GM18498 (cell line): ENCODE measurements at regions not wholly inside any gene's neighbourhood (a gene's known extent, or its start where the extent isn't known, plus 50 kb on each side); places are given as distances from the start of the nearest gene placed in this dataset.
"Not testable (repeated sequence)": the region's sequence is repeated elsewhere in the genome, so short reads cannot be mapped to it uniquely, and the experiment has no call there.

ENCODE experiments used
- ATAC-seq: cut with Tn5 transposase; IDR thresholded peaks from one replicate; pipeline ENCODE4 v1.9.1; 2021; ENCODE audit warnings: mild to moderate bottlenecking, moderate library complexity; ENCODE audit not compliant: unreplicated experiment

DNA sequence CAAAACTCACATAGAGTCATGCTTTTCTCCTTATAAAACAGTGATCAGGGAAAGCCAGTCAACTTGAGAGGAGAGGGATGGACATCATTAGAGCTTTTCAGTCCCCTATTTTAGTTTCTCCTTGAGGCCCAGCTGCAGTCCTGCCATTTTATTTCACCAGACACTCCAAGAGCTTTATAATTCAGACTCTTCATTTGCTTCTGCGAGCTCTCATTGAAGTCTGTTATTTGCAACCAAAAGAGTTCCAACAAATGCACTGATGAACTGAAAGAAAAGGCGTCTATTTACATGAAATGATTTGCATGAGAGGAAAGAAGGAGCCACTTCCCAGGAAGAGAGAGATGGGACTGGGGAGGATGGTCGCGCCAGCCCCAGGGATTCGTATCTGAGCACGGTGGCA is 86.8 kb downstream of the NDUFA12 start:
- no peak for ATAC-seq

DNA sequence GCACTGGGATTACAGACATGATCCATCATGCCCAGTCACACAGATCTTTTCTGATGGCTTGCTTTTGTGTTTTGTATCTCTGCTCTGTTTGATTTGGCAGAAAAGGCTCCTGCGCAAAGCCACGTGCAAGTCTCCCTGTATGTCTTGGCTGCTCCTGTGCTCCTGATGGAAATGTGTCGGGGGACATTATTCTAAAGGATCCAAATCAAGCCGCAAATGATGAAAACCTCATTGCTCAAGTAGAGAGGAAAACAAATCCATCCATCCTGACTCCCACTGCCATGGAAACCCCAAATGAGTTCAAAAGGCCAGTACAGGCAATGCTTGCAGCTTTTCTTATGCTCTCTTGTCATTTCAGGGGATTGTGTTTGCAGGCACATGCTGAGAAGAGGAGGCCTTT is 93.8 kb downstream of the NDUFA12 start:
- ATAC-seq: no peak

DNA sequence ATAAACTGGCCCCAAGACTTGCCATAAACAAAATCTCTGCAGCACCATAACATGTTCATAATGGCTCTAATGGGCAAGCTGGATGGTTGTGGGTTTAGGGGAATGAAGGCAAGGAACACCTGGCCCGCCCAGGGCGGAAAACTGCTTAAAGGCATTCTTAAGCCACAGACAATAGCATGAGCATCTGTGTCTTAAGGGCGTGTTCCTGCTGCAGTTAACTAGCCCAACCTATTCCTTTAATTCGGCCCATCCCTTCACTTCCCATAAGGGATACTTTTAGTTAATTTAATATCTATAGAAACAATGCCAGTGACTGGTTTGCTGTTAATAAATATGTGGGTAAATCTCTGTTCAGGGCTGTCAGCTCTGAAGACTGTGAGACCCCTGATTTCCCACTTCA is 97.7 kb downstream of the NDUFA12 start:
- ATAC-seq: not testable (repeated sequence)

- ATAC-seq: no peak
These were observed 103.0 kb downstream of the NDUFA12 start for GRCh38 chr12:94900496-94900895.

DNA sequence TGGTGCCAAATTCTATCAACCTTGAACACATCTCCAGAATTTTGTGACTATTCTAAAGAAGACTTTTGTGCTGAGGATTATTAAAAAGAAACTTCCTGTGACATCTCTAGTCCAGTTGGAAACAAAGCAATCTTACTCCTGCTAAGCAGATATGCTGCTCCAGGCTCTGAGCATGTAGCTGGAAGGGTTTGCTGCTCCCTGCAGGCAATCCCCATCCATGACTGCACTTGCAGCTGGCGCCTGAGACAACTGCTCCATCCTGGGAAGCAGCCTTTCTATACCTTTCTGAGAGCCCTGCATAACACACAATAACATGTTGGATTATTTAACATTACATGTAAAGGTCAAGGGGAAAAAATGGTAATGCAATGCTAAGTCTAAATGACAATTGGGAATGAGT is 105.1 kb downstream of the NDUFA12 start:
- ATAC-seq: no peak

GRCh38 chr12:94892544-94893267 is 110.8 kb downstream of the NDUFA12 start:
- no peak for ATAC-seq

- ATAC-seq: no peak
These were observed 113.9 kb downstream of the NDUFA12 start for GRCh38 chr12:94889445-94890210.

GRCh38 chr12:94879542-94879941 is 124.0 kb downstream of the NDUFA12 start:
- no peak for ATAC-seq

DNA sequence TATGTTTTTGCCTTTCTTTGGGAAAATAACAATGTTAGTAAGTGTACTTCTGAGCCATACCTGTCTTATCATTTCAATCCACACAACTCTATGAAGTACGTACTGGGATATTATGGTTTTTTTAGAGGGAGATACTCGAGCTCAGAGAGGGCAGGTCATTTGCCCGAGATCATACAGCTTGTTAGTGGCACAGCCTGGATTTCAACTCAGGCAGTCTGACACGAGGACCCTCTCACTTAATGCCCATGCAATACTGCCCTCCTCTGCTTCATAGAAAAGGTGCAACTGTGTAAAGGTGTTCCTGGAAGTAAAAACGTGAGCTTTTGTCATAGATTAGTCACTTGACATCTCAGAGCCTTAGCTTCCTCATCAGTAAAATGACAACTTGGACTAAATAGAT is 128.0 kb downstream of the NDUFA12 start:
- peak; percentile 51 for ATAC-seq

GRCh38 chr12:94874518-94875302 is 128.8 kb downstream of the NDUFA12 start:
- no peak for ATAC-seq

- ATAC-seq: no peak
These were observed 129.6 kb downstream of the NDUFA12 start for GRCh38 chr12:94873734-94874517.

DNA sequence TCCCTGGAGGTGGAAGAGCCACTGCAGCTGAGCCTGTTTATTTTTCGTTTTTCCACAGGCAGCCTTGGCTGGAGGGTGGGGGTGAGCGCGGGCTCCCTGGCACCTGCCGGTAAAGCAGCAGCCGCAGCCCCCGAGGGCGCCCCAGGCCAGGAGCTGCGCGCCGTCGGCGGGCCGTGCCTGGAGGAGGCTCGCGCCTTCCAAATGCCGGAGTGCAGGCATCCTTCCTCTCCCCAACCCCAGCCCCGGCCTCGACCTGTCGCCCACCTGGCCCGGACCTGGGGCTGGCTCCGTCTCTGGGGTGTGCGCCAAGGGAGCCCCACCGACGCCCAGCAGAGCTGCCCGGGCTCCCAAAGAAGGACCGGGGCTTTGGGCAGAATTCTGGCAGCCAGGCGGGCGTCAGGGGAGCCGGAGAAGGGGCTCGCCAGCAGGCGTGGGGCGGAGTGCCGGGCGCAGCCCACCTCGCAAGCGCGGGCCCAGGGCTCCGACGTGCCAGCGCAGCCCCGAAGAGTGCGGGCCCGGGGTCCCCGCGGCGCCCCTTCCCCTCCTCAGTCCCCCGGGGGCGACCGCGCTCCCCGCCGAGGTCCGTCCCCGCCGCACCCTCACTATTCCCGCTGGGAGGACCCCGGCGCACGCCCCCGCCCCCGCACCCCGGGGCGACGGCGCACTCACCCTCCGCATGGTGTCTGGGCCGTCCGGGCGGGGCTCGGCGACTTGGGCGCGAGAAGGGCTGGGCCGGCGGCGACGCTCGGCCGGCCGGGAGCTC is 130.3 kb downstream of the NDUFA12 start:
- ATAC-seq: peak; percentile 83

GRCh38 chr12:94872671-94872970 is 130.9 kb downstream of the NDUFA12 start:
- ATAC-seq: no peak

DNA sequence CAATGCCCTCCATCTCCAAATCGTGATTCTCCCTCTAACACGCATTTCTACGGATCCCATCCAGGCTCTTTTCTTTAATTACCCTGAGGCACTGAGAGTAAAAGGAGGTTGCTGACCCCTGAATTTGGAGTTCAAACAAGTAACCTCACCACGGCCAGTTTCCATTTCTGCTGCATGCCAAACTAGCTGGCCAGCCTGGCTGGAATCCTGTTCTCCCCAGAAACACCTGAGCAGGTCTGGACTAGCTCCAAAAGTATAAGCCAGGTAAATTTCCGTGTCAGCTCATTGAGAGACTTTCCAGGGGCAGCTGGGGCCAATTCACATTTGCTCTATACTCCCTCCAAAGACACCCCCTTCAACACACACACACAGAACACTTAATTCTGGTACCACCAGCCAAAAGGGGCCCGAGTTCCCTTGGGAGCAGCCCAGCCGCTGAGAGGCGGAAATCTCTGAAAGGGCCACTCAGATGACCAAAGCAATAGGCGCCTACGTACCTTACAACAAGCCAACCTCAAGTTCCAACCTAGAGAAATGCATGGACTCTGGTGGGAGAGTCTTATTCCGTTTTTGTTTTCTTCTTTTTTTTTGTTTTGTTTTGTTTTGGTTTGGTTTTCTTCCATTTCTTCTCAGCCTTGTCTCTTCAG is 131.4 kb downstream of the NDUFA12 start:
- ATAC-seq: no peak

GRCh38 chr12:94870511-94870910 is 133.0 kb downstream of the NDUFA12 start:
- no peak for ATAC-seq

GRCh38 chr12:94868161-94868560 is 135.3 kb downstream of the NDUFA12 start:
- no peak for ATAC-seq

GRCh38 chr12:94867066-94867855 is 136.2 kb downstream of the NDUFA12 start:
- no peak for ATAC-seq

- ATAC-seq: no peak
These were observed 138.5 kb downstream of the NDUFA12 start for GRCh38 chr12:94864987-94865386.
